RPMI7951 (cell line): ENCODE measurements at regions not wholly inside any gene's neighbourhood (a gene's known extent, or its start where the extent isn't known, plus 50 kb on each side); places are given as distances from the start of the nearest gene placed in this dataset.
A peak's percentile ranks its signal among the peaks of the same experiment; 100 is the strongest.
"Not testable (repeated sequence)": the region's sequence is repeated elsewhere in the genome, so short reads cannot be mapped to it uniquely, and the experiment has no call there.

ENCODE experiments used
- DNase-seq: peaks from one replicate; pipeline ENCODE4 v3.0.0-alpha.2; 2012; ENCODE audit warnings: low read depth

DNA sequence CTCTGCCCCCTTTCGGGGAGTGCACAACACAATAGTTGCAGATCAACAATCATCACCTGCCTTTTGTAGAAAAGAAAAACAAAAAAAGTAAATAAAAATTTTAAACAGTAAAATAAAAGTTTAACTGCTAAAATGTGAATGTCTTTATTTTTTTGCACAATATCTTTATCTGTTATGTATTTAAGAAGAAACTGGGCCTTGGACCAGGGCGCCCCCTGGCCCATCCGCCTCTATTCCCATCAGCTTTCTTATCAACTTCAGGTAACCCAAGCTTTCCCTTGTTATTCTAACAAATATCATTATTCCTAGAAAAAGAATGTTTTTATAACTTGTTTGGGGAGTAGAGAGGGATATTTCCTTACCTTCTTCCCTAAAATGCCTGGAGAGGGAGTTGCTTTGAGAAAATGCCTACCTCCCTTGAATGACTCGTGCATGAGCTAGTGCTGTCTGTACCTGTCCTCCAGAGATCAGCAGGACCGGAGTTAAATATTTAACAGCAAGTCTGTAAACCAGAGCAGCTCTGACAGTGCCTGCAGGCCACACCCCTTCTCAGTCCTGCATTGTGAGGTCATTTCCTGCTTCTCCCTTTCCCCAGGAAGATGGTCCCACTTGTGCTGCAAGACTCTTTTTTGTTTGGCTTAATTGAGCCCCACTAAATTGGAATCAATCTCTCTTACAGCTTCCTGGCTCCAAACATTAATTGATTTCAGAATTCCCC lies 192.8 kb upstream of the RGS6 start:
- DNase-seq: no peak

DNA sequence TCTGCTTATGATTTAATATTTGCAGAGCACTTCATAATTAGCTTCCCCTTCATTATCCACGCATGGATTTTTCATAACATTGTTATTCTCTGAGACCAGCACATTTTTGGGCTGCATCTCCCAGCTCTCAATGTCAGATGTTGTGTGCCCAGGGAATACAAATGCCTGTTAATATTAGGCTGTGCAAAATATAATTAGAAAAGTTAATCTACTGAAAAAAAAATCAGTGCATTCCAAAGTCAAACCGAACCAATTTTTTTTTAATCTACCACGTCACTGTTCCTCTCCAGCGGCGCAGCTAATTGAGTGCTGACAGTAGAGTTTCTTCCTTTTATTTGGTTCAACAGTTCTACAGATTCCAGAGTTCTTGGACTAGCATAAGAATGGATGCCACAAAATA lies 191.0 kb upstream of the RGS6 start:
- DNase-seq: no peak

DNA sequence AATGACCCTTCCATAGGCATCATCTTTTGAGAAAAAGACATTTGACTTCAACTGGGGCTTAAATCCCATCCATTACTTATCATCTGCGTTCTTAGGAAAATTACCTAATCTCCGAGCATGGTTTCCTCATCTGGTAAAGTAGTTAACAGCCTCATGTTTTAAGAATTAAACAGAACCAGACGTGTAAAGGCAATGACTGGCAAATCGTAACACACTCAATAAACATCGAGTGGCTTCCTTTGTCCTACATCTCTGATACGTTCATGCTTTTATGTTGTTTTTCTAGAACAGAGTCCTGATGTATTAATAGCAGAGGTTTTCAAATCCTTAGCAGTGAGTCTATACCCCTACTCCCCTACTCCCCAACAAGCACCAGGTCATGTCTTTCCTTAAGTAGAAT lies 189.7 kb upstream of the RGS6 start:
- DNase-seq: no peak

DNA sequence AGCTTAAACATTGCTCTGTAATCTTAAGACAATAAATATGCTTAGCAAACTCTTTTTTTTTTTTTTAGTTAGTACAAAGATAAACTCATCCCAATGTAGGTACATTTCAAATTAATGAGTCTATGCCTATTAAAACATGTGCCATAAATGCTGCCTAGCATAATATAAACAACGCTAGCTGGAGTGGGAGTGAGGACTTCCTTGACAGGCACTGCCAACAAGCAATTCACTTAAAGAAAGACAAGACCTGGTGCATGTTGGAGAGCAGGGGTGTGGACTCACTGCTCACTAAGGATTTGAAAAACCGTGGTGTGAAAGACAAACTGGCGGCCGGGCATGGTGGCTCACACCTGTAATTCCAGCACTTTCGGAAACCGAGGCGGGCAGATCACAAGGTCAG lies 187.2 kb upstream of the RGS6 start:
- no peak for DNase-seq

DNA sequence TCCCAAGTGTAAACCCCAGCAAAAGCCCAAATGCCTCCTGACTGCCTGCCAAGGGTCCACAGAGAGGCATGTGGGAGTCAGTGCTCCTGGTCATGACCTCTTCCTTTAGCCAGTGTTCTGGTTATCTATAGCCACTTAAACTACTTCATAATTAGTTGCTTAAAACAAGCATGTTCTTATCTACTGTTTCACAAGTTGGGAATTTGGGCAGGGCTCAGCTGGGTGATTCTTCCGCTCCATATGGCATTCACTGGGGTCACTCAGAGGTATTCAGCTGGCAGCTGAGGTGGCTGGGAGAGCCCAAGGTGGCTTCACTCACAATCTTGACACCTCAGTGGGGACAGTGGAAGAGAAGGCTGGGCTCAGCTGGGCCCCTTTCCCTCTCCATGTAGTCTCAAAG lies 184.0 kb upstream of the RGS6 start:
- no peak for DNase-seq

DNA sequence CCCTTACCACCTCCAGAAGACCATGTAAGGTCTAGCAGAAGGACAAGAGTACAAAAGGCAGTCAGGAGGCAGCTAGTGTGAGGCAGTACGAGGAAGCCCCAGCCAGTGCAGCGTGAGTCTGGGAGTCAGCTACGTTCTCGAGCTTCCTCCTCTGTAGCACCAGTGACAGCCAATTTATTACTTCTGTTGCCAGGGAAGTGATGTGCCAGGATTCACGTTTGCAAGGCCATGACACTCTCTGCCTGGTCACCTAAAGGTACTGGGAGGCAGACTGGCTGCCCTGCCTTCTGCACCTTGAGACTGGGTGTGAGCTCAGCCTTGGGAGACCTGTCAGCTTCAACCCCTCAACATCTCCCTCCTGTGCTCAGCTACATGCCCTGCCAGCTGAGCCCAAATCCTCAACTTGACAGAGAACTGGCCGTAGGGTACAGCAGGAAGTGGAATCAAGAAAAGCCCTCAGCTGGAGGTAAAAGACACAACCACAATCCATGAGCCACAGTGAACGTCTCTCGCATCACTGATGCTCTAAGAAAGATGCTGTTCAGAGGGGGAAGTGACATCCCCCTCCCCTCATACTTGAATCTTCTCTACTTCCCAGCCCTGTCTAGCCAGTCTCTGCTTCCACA lies 182.5 kb upstream of the RGS6 start:
- no peak for DNase-seq

DNA sequence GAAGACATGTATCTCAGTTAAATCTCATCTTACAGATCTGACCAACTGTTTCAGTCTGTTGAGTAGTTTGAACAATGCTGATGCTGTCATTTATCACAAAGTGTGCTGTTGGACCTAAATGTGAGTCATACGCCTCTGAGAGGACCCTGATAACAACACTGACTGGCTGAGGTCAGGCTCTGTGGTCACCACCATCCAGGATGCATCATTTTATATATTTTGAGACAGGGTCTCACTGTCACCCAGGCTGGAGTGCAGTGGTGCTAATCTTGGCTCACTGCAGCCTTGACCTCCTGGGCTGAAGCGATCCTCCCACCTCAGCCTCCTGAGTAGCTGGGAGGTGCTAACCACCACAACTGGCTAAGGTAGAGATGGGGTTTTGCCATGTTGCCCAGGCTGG lies 181.0 kb upstream of the RGS6 start:
- peak; percentile 35 for DNase-seq

DNA sequence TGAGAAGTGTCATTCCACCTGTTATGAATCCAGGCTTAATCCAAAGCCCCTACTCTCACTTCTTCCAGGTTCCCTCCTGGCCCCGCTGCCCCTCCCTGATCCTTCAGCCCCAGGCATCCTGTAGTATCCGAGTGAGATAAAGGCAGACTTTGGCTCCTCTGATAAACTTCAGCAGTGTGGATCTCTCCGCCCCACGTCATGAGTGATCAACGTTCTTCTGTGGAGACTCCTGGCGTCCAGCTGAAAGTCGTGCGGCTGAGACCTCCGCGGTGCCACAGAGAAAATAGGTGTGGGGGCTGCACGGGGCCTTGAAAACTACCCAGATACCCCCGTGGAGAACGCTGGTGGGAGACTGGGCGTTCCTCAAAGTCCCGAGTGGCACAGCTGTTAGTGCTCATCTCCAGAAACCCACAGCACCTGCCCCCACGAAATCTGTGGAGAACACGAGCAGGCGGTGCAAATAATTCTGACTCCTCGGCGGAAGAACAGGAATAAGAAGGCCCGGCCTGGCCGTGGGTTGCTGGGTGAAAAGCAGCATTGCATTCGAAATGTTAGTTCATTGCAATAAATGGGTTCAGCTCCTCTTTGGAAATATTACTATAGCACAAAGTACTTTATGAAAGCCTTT lies 180.0 kb upstream of the RGS6 start:
- no peak for DNase-seq

DNA sequence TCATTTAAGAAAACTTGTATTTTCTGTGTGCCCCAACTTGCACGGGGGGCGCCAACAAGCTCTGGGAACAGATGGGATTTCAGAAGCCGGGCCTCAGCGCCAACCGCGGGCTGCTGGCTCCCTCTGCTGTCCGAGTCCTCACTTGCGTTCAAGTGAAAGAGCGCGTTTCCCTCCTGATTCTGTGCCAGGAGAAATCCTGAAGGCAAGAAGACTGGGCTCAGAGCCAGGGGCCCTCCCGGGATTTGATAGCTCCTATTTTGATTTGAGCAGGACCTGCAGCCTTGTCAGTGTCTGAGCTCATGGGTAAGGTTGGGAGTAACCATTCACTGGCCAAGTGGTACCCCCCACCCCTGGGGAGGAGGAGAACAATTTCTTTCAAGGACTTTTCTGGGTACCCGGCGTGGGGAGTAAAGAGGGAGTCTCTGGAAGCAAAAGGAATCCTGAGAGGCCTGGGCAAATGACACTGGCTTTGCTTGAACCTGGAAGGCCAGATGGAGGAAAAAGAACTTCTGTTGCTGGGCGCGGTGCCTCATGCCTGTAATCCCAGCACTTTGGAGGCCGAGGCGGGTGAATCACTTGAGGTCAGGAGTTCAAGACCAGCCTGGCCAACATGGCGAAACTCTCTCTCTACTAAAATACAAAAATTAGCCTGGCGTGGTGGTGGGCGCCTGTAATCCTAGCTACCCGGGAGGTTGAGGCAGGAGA lies 179.0 kb upstream of the RGS6 start:
- DNase-seq: peak; percentile 84

DNA sequence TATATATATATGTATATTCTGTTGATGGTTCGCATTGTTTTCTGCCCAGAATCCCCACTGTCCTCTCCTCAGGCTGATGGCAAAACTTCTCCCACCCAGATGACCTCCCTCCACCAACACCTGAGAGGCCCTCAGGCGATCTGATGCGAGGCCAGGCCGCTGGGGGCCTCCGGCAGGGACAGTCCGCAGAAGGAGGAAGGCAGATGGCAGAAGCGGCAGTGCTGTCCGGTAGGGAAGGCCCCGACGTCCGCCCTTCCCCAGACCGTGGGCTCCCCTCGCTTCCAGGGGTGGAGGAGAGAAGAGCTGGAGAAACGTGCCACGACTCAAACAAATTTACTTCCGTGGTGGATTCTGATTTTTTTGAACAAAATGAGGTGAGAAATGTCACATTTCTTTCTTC lies 178.3 kb upstream of the RGS6 start:
- no peak for DNase-seq

DNA sequence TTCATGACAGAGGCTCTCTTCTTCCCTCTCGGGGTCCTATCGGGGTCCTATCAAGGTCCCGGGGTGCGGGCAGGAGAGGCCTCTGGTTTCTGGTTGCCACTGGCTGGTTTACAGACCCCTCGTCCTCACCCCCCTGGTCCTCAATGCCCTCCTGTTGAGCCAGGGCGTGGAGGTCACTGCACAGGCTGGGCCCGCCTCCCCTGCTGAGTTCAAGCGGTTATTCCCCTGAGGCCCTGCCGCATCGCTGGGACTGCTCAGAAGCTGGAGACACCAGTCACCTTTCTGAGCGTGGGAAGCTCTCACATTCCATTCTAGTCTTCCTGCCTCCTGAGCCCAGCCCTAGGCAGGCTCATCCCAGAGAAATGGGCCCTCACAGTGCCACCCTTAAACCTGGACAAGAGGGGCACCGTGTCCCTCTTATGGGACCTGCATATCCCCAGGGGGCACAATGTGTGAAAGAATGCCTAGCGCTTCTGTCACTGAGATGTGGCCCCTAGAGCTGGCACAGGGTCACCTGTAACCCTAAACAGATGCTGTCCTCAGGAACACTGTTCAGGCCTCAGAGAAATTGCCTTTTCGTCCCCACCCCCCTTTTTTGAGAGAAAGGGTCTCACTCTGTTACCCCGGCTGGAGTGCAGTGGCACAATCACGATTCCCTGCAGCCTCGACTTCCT lies 177.7 kb upstream of the RGS6 start:
- DNase-seq: no peak

DNA sequence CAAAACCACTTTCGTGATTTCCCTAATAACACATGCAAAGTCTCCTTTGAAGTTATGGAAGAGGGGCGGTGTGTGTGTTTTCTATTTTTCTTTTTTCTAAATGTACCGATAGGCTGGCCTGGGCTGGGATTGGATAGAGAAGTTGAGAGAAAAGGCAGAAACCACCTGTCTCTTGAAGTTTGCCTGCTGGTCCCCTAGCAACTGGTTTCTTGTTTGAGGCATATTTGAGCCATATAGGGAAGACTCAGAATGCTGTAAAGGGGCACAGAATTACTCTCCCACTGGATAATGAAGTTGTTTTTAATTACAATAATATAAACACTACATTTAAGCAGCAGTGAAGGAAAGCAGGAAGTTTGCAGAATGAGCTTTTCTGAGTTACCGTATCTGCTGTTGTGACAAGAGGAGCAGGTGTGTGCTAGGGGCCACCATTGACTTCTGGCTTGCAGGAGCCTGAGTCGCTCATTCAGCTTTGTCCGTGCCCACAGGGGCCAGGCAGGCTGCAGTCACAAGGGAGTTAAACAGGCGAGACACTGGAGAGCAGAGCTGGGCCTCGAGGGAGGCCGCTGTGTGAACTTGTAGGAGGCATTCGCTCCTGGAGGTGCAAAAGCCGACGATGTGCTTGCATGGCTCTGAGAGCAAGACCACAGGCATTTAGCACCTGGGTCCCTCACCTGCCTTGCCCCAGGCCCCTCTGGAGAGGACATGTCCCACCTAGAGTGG lies 173.8 kb upstream of the RGS6 start:
- no peak for DNase-seq

DNA sequence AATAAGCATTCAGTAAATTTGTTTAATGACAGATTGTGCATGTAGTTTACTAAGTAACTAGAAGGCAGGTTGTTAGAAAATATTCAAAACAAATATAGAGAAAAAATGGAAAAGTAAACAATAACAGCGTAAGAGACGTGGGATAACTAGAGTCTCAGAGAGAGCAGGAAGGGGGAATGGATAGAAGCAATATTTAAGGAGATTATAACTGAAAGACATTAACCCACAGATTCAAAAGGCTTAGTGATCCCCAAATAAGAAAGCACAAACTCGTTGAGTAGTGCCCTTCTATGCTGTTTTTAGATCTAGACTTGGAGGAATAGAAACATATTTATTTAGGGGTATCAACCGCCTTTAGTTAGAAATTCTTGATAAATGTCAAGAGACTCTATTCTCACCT lies 169.7 kb upstream of the RGS6 start:
- DNase-seq: no peak

DNA sequence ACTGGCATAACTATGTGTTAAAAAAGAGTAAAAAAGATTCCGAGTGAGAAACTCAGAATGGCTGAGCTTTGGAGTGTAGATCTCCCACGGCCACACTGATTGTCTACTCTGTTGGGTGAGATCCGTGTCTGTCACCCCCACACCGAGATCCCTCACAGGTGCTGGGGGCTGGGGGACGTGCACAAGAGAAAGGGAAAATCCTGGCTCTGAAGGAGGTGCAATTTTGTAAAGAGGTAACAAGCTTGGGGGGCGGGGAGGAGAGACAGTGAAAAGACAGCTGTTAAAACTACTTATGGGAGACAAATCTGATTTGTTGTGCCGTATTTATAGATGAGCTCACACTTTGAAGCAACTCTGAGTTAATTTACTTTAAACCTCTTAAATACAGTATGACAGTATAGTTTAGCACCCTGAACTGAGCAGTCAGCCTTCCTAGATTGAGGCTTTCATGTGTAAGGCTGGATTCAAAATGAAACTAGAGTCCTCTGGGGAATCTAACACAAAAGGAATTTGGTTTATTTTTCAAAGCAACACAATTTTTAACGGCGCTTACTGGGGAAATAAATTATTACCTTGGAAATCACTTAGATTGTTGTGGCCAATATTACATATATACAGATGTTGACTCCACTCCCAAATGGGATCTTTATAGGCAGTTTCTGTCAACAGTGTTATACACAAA lies 167.4 kb upstream of the RGS6 start:
- no peak for DNase-seq

DNA sequence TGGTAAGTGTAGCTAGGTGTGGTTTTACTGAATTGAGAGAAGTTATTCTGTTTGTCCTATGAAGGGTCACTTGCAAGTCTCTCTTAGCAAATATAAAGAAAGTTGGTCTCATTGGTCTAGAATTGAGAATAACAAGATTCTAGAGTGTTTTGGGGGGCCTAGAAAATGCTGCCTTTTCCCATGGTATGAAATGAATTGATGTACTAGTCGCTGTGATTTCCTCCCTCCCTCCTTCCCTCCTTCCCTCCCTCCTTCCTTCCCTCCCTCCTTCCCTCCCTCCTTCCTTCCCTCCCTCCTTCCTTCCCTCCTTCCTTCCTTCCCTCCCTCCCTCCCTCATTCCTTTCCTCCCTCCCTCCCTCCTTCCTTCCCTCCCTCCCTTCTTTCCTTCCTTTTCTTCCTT lies 166.7 kb upstream of the RGS6 start:
- no peak for DNase-seq

DNA sequence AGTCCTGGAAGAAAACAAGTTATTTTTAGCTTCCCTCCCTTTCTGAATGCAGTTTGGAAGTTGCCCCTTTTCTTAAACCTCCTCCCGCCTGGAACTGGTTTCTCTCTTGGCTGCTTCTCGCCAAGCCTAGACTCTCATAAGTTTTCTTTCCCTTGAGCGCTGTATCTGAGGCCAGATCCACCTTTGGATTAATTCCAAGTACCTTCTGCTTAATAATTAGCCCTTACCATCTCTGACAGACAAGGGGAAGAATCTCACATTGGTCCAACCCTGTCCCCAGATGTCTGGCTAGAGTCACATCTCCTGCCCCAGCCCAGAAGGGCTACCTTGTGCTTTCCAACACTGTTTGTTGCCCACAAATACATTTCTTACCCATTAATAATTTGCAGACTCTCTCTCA lies 161.8 kb upstream of the RGS6 start:
- no peak for DNase-seq

DNA sequence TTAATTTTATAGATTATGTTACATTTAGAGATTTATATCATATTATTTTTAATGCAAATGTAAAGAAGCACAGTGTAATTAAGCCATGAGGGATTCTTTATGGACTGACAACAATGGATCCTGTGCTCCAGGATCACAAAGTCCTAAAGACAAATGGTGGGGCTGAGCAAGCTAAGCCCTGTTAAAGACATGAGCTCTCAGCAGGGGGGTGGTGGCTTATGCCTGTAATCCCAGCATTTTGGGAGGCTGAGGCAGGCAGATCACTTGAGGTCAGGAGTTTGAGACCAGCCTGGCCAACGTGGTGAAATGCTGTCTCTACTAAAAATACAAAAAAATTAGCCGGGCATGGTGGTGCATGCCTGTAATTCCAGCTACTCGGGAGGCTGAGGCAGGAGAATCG lies 160.8 kb upstream of the RGS6 start:
- DNase-seq: not testable (repeated sequence)

DNA sequence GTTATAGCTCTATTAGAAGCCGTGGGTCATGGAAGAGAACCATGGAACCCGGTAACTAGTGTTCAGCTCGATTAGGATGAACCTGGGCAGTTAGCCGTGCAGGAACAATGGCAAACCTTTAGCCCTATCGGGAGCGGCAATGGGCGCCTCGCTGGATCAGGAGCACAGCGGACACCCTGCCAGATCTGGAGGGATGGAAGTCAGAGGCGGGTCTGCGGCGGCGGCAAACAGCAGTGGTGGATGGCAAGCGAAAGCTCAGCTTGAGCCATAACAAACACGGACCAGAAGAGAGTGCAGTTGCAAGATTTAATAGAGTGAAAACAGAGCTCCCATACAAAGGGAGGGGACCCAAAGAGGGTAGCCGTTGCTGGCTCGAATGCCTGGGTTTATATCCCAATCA lies 160.2 kb upstream of the RGS6 start:
- not testable (repeated sequence) for DNase-seq

DNA sequence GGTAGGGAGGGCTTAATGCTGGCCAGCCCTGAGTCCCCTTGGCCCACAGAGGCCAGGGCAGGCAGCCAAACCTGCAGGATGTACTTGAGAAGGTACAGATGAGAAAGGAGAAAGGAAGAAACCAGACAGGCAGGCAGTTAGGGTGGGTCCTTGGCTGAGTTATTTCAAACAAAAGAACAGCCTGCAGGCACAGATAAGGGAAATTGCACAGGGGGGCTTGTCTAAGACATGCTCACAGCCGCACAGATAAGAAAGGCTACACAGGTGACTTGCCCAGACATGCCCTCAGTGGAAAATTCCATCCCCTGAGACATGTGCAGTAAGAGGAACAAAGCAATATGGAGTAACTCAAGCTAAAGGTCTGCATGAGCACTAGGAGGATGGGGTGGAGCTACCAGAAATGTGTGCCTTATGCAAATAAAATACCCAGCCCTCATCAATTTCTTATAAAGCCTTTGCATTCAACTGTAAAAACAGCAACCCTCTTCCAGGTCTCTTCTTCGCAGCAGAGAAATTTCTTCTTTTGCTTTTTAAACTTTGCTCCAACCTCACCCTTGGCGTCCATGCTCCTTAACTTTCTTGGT lies 158.2 kb upstream of the RGS6 start:
- no peak for DNase-seq

DNA sequence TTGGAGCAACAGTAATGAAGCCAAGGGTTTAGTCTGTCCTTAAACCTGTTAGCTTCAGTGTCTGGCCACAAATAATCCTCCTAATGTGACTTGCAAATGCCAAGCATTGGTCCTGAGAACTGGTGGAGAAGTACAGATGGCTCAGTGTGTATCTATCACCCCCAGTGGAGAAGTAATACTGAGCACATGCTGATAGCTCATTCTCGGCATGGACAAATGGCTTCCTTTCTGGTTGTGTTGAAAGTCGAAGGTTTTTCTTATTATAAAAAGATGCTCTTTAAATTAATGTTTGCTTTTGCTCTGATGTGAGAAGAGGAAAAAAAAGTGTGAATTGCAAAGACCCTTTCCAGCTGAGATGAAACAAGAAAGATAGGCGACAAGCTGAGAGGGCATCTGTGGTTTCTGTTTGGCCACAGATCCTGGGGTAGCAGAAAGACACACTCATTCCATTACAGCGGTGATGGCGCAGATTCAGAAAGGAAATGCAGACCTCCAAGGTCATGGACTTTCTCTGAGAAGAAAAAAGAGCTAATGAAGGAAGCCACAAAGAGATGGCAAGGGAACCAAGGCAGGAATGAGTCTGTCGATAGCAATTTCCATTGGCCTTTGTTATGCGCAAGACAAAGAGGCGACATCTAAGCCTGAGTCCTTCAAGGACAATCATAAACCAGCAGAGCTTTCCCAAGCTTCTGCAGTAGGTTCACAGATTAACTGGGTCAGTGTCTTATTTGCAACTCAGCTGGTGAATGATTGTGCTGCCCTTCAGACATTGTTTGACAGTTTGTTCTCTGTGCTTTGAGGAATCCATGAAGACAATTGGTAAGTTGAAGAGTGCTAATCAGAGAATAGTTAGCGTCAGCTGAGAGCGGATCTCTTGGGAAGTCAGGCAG lies 155.5 kb upstream of the RGS6 start:
- DNase-seq: no peak
